H1 (cell line): ENCODE measurements at regions not wholly inside any gene's neighbourhood (a gene's known extent, or its start where the extent isn't known, plus 50 kb on each side); places are given as distances from the start of the nearest gene placed in this dataset.

Experiments used
- CTCF ChIA-PET: fragments of 300-600 bp; sonication (Branson Sonifier 250); formaldehyde crosslinking; loops from one replicate; lab custom pipeline; 2021; ENCODE audit not compliant: partially characterized antibody; lab: Charles Lee
- POLR2A ChIA-PET: fragments of 300-600 bp; sonication (Branson Sonifier 250); formaldehyde crosslinking; loops from one replicate; lab custom pipeline; 2021; ENCODE audit warnings: inconsistent platforms; ENCODE audit not compliant: partially characterized antibody; lab: Charles Lee
- DNase-seq, 2 experiments: peaks; one replicate each; pipeline versions ENCODE4 v3.0.0 to v3.0.0-alpha.2; 2010 to 2022; ENCODE audit warnings: low spot score in 2 of 2, low read depth in 1 of 2, mixed read lengths in 1 of 2
- FAIRE-seq: peaks from 2 replicates; lab custom pipeline; 2011; peaks lifted over from hg19 to GRCh38; lab: Jason Lieb, UNC
- H2AFZ ChIP-seq: 2 replicates; pipeline ENCODE4 v1.8.1; 2012; ENCODE audit warnings: low read length, inconsistent platforms
- H2AK5ac ChIP-seq: 2 replicates; pipeline ENCODE4 v1.6.1; 2013; ENCODE audit warnings: low read depth, low read length
- H2BK120ac ChIP-seq: replicated peaks from 2 replicates; pipeline ENCODE3; 2013; ENCODE audit warnings: low read depth, low read length, inconsistent platforms
- H2BK12ac ChIP-seq: 2 replicates; pipeline ENCODE4 v1.6.1; 2013; ENCODE audit warnings: low read depth, low read length
- H2BK15ac ChIP-seq: 2 replicates; pipeline ENCODE4 v1.6.1; 2013; ENCODE audit warnings: low read length
- H2BK20ac ChIP-seq: 2 replicates; pipeline ENCODE4 v1.6.1; 2013; ENCODE audit warnings: low read length
- H2BK5ac ChIP-seq: 2 replicates; pipeline ENCODE4 v1.6.1; 2013; ENCODE audit warnings: low read depth, low read length
- H3K14ac ChIP-seq: 2 replicates; pipeline ENCODE4 v1.6.1; 2013; ENCODE audit warnings: inconsistent platforms; ENCODE audit not compliant: insufficient read length
- H3K18ac ChIP-seq: 2 replicates; pipeline ENCODE4 v1.6.1; 2013; ENCODE audit warnings: low read length; ENCODE audit errors: extremely low read depth
- H3K23ac ChIP-seq: 2 replicates; pipeline ENCODE4 v1.6.1; 2013; ENCODE audit warnings: inconsistent platforms; ENCODE audit not compliant: insufficient read length
- H3K23me2 ChIP-seq: 2 replicates; pipeline ENCODE4 v1.6.1; 2013; ENCODE audit warnings: low read depth, low read length
- H3K27ac ChIP-seq: 2 replicates; pipeline ENCODE4 v1.6.1; 2011; ENCODE audit warnings: low read depth, low read length, inconsistent platforms
- H3K27me3 ChIP-seq, 4 experiments: replicated peaks in 1 of 4; 1 replicate in 1 of 4; 2 replicates in 3 of 4; pipeline versions ENCODE4 v1.6.1 to v1.8.1; 2011 to 2013; ENCODE audit warnings: low read length in 3 of 4, mild to moderate bottlenecking in 3 of 4, inconsistent platforms in 2 of 4, mixed read lengths in 2 of 4, moderate library complexity in 1 of 4; ENCODE audit not compliant: control insufficient read depth in 3 of 4, insufficient read depth in 3 of 4; ENCODE audit errors: extremely low read depth in 1 of 4
- H3K36me3 ChIP-seq, 4 experiments: 2 replicates each; pipeline versions ENCODE4 v1.6.1 to v1.8.1; 2011 to 2013; ENCODE audit warnings: mild to moderate bottlenecking in 4 of 4, low read length in 3 of 4, moderate library complexity in 2 of 4, control low read depth in 1 of 4, inconsistent platforms in 1 of 4; ENCODE audit not compliant: insufficient read depth in 4 of 4, control insufficient read depth in 2 of 4
- H3K4ac ChIP-seq: replicated peaks from 2 replicates; pipeline ENCODE3; 2013; ENCODE audit warnings: low read length, low read depth, mixed read lengths, inconsistent platforms; ENCODE audit not compliant: insufficient read length
- H3K4me1 ChIP-seq, 4 experiments: replicated peaks in 1 of 4; 1 replicate in 1 of 4; 2 replicates in 3 of 4; pipeline versions ENCODE4 v1.6.1 to v1.8.1; 2011 to 2013; ENCODE audit warnings: low read length in 3 of 4, inconsistent platforms in 2 of 4, mixed read lengths in 1 of 4; ENCODE audit not compliant: insufficient read depth in 4 of 4, control insufficient read depth in 3 of 4
- H3K4me2 ChIP-seq, 2 experiments: 2 replicates each; pipeline versions ENCODE4 v1.6.1 to v1.8.1; 2011 to 2013; ENCODE audit warnings: low read depth in 2 of 2, low read length in 2 of 2, control low read depth in 1 of 2, inconsistent platforms in 1 of 2, mild to moderate bottlenecking in 1 of 2; ENCODE audit not compliant: insufficient read depth in 1 of 2
- H3K4me3 ChIP-seq, 4 experiments: fragments of 200-600, 300-600 bp in 1 of 4; sonication (generic), shearing (Covaris generic), sonication (Bioruptor Twin) in 1 of 4; 2 replicates each; pipeline versions ENCODE4 v1.5.1 to v1.8.1; 2011 to 2016; ENCODE audit warnings: low read length in 4 of 4, low read depth in 3 of 4, control low read depth in 2 of 4, inconsistent platforms in 2 of 4, mild to moderate bottlenecking in 2 of 4, mixed read lengths in 1 of 4, moderate library complexity in 1 of 4; ENCODE audit not compliant: insufficient read depth in 2 of 4; ENCODE audit errors: extremely low read depth in 1 of 4
- H3K56ac ChIP-seq: replicated peaks from 2 replicates; pipeline ENCODE3; 2013; ENCODE audit warnings: low read depth, mild to moderate bottlenecking, mixed read lengths, low read length, inconsistent platforms; ENCODE audit not compliant: insufficient read length
- H3K79me1 ChIP-seq: 2 replicates; pipeline ENCODE4 v1.6.1; 2013; ENCODE audit warnings: low read depth, low read length, control low read depth
- H3K79me2 ChIP-seq, 2 experiments: 2 replicates each; pipeline versions ENCODE4 v1.6.1 to v1.8.1; 2012 to 2013; ENCODE audit warnings: low read length in 2 of 2, mild to moderate bottlenecking in 2 of 2, inconsistent platforms in 1 of 2; ENCODE audit not compliant: insufficient read depth in 2 of 2, control insufficient read depth in 1 of 2
- H3K9ac ChIP-seq, 4 experiments: replicated peaks in 1 of 4; 1 replicate in 1 of 4; 2 replicates in 3 of 4; pipeline versions ENCODE4 v1.6.1 to v1.8.1; 2011 to 2013; ENCODE audit warnings: low read depth in 3 of 4, low read length in 3 of 4, control low read depth in 2 of 4, mild to moderate bottlenecking in 2 of 4, moderate library complexity in 2 of 4, inconsistent platforms in 1 of 4; ENCODE audit errors: extremely low read depth in 1 of 4
- H3K9me3 ChIP-seq, 2 experiments: 2 replicates each; pipeline versions ENCODE4 v1.6.1 to v1.8.1; 2012 to 2013; ENCODE audit warnings: mild to moderate bottlenecking in 2 of 2, moderate library complexity in 2 of 2, control low read depth in 1 of 2, inconsistent platforms in 1 of 2, low read depth in 1 of 2, low read length in 1 of 2, mixed read lengths in 1 of 2; ENCODE audit not compliant: insufficient read depth in 2 of 2
- H4K20me1 ChIP-seq, 2 experiments: replicated peaks in 1 of 2; 2 replicates each; pipeline versions ENCODE3 to v1.8.1; 2011 to 2013; ENCODE audit warnings: inconsistent platforms in 2 of 2, low read length in 2 of 2, mild to moderate bottlenecking in 1 of 2; ENCODE audit not compliant: insufficient read depth in 2 of 2, control insufficient read depth in 1 of 2
- H4K5ac ChIP-seq: 2 replicates; pipeline ENCODE4 v1.6.1; 2013; ENCODE audit warnings: low read length, low read depth, mixed read lengths, inconsistent platforms; ENCODE audit not compliant: insufficient read length
- H4K8ac ChIP-seq: 2 replicates; pipeline ENCODE4 v1.8.0; 2013; ENCODE audit warnings: mild to moderate bottlenecking, moderate library complexity, low read length, inconsistent platforms; ENCODE audit not compliant: insufficient read depth; ENCODE audit errors: extremely low read depth
- H4K91ac ChIP-seq: replicated peaks from 2 replicates; pipeline ENCODE3; 2013; ENCODE audit warnings: low read length, mixed read lengths, inconsistent platforms; ENCODE audit not compliant: insufficient read length
- EP300 ChIP-seq, 2 experiments: IDR thresholded peaks; 1 replicate in 1 of 2; 2 replicates in 1 of 2; pipeline ENCODE4 v1.6.1; 2011 to 2012; ENCODE audit warnings: low read depth in 2 of 2, low read length in 2 of 2, mild to moderate bottlenecking in 2 of 2, borderline replicate concordance in 1 of 2, inconsistent platforms in 1 of 2, moderate library complexity in 1 of 2

- Histone ChIP-seq H4K8ac (no peak overlapping the region), H3K23ac (no peak overlapping the region), H4K91ac (no peak overlapping the region), H3K4ac (no peak overlapping the region), H2BK120ac (no peak overlapping the region), H2BK15ac (no peak overlapping the region), H3K14ac (no peak overlapping the region), H3K9ac (no peak overlapping the region), H2BK12ac (no peak overlapping the region), H3K36me3 (no peaks in the 10 kb centered on the region), H3K9me3 (no peaks in the 10 kb centered on the region), H2BK5ac (no peak overlapping the region), H4K5ac (no peak overlapping the region)
- FAIRE-seq (no peak), DNase-seq (no peak)
- CTCF ChIA-PET, result interaction anchor here (1.1 to 1.2 kb wide), 2 partner anchors 11 to 17 kb away, joined by 3 to 4 read pairs; no protein-coding TSS in a partner anchor
- no peak for TF ChIP-seq EP300 (IDR thresholded peaks at IDR 0.05; ENCODE audit: borderline replicate concordance in 1 of 2, low read depth in 2 of 2, low read length in 2 of 2)
- TF ChIP-seq, all 59 proteins: peak for 0
- H3K18ac ChIP-seq, result no peak overlapping the region
- no peak overlapping the region for H3K56ac ChIP-seq
- no peaks in the 10 kb centered on the region for H3K79me2 ChIP-seq
- no peak overlapping the region for H2AFZ ChIP-seq
- POLR2A ChIA-PET, result interaction anchor here (0.6 kb wide), 1 partner anchor 36 kb away, joined by 3 read pairs; no protein-coding TSS in a partner anchor
- H3K27me3 ChIP-seq, result no peaks in the 10 kb centered on the region
- H3K4me2 ChIP-seq, result no peak overlapping the region
- no peaks in the 10 kb centered on the region for H3K79me1 ChIP-seq
- no peaks in the 10 kb centered on the region; the same call in 1 of the 2 replicates for H3K23me2 ChIP-seq
- H3K4me3 ChIP-seq, result no peak overlapping the region
- 0 out of 7 replicates have a peak, but pooled peaks cover 0 to 3% (median 0%) of the 10 kb centered on the region in 4 experiments for H3K4me1 ChIP-seq
- H3K27ac ChIP-seq, result no peak overlapping the region
- H2BK20ac ChIP-seq, result no peak overlapping the region
- H2AK5ac ChIP-seq, result no peak overlapping the region
- H4K20me1 ChIP-seq, result no peaks in the 10 kb centered on the region
These were observed 315.9 kb downstream of the SNX13 start for GRCh38 chr7:17624379-17624778.
